Testis (tissue), 2 donors: ENCODE measurements at regions not wholly inside any gene's neighbourhood (a gene's known extent, or its start where the extent isn't known, plus 50 kb on each side); places are given as distances from the start of the nearest gene placed in this dataset.

Experiments used
- DNase-seq: peaks from one replicate; pipeline ENCODE4 v3.0.0-alpha.2; 2019
- H3K27ac ChIP-seq, 2 donors: fragments of 200-600 bp; sonication (generic); one replicate each; pipeline ENCODE4 v1.5.1; 2019
- H3K27me3 ChIP-seq: fragments of 200-600 bp; sonication (generic); one replicate; pipeline ENCODE4 v1.5.1; 2019
- H3K36me3 ChIP-seq: fragments of 200-600 bp; sonication (generic); one replicate; pipeline ENCODE4 v1.5.1; 2017; ENCODE audit warnings: low read depth; ENCODE audit errors: missing control alignments
- H3K4me1 ChIP-seq: fragments of 200-600 bp; sonication (generic); one replicate; pipeline ENCODE4 v1.5.1; 2019
- H3K4me3 ChIP-seq, 2 donors: fragments of 200-600 bp; sonication (generic); one replicate each; pipeline ENCODE4 v1.5.1; 2017 to 2019
- H3K9me3 ChIP-seq: fragments of 200-600 bp; sonication (generic); one replicate; pipeline ENCODE4 v1.5.1; 2017
- CTCF ChIP-seq, 3 experiments: fragments of 450-650 bp in 2 of 3; fragments of 200-600 bp in 1 of 3; sonication (generic) in 1 of 3; IDR thresholded peaks; one replicate each; pipeline ENCODE4 v1.5.1; 2016 to 2019; ENCODE audit warnings: antibody characterized with exemption in 3 of 3, mild to moderate bottlenecking in 2 of 3, moderate library complexity in 1 of 3
- POLR2A ChIP-seq: fragments of 450-650 bp; IDR thresholded peaks from one replicate; pipeline ENCODE4 v1.6.1; 2017; ENCODE audit warnings: antibody characterized with exemption, mild to moderate bottlenecking, moderate library complexity
- WGBS, 2 donors: methylation state at CpG; one replicate each; pipeline ENCODE4 v1.1.5; 2018; 5-methylcytosine and 5-hydroxymethylcytosine counted together
- intact Hi-C: fragments of 100-400 bp; cut with DNase I; formaldehyde crosslinking; loops from one replicate; pipeline ENCODE4 v1.15.1; 2023; ENCODE audit warnings: low total_unique reads

- no peak for DNase-seq
- no peak overlapping the region for H3K27ac ChIP-seq
- no peaks in the 10 kb centered on the region for H3K27me3 ChIP-seq
- H3K4me1 ChIP-seq, result no peaks in the 10 kb centered on the region
- intact Hi-C loops, result no loop called here
- H3K4me3 ChIP-seq, result no peak overlapping the region
- no peaks in the 10 kb centered on the region for H3K36me3 ChIP-seq
- H3K9me3 ChIP-seq, result no peaks in the 10 kb centered on the region
- TF ChIP-seq POLR2A (no peak), CTCF (IDR thresholded peaks at IDR 0.05) (no peak)
- WGBS, 2 donors, result 92 to 96% methylated on average over 3 of the region's 3 CpGs
Observed at GRCh38 chr6:14062345-14063029, 55.1 kb upstream of the CD83 start.

DNA sequence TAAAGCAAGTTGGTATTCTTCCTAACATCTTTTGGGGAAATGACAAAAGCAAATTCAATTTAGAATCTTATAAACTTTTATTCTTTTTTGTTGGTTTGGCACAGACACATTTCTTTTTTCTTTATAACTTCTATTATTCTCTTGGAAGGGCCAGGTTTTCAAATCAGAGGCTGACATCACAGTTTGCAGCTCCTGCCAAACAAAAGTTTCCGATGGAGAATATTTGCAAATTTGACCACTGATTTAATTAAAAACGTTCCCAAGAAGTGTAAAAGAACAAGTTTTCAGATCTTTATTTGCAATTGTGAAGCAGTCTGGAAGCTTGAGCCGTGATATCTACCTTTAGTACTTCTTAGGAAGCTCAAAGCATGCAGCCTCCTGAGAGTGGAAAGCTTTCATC is 53.8 kb upstream of the CD83 start:
- TF ChIP-seq CTCF (IDR thresholded peaks at IDR 0.05), result no peak
- TF ChIP-seq POLR2A, result no peak
- Histone ChIP-seq H3K36me3 (no peaks in the 10 kb centered on the region), H3K4me3 (no peak overlapping the region), H3K9me3 (no peaks in the 10 kb centered on the region), H3K27ac (no peak overlapping the region), H3K4me1 (no peaks in the 10 kb centered on the region), H3K27me3 (no peaks in the 10 kb centered on the region)
- 58 to 69% methylated on average over 3 of the region's 3 CpGs for WGBS, 2 donors
- intact Hi-C loops, result no loop called here
- no peak for DNase-seq

DNA sequence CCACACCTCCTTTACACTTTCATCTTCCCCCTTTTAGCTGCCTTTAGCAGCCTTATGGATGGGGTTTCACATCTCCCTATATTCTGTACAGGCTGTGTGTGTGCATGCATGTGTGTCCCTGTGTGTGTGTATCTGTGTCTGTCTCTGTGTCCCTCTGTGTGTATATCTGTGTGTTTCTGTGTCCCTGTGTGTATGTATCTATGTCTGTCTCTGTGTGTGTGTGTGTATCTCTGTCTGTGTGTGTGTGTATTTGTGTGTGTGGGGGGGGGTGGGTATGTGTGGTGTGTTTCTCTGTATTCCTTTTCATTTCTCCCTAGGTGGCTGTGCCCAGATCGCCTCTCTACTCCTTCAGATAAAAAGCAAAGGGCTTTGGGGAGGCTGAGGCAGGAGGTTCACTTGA is 52.2 kb upstream of the CD83 start:
- no peak overlapping the region for H3K27ac ChIP-seq
- no peaks in the 10 kb centered on the region for H3K9me3 ChIP-seq
- H3K36me3 ChIP-seq, result no peaks in the 10 kb centered on the region
- peaks cover 1% of the 10 kb centered on the region for H3K4me1 ChIP-seq
- H3K4me3 ChIP-seq, result no peak overlapping the region
- intact Hi-C loops, result no loop called here
- no peak for DNase-seq
- TF ChIP-seq POLR2A (no peak), CTCF (IDR thresholded peaks at IDR 0.05) (no peak)
- no peaks in the 10 kb centered on the region for H3K27me3 ChIP-seq
- 76 to 86% methylated on average over 1 of the region's 1 CpG for WGBS, 2 donors

GRCh38 chr6:14066782-14067406 is 50.7 kb upstream of the CD83 start:
- no peaks in the 10 kb centered on the region for H3K27me3 ChIP-seq
- peaks cover 2% of the 10 kb centered on the region for H3K4me1 ChIP-seq
- WGBS, 2 donors, result 20 to 32% methylated on average over 5 of the region's 5 CpGs
- DNase-seq, result peak; percentile 46
- no peak overlapping the region for H3K4me3 ChIP-seq
- H3K27ac ChIP-seq, result no peak overlapping the region
- no peaks in the 10 kb centered on the region for H3K9me3 ChIP-seq
- intact Hi-C loops, result no loop called here
- peak; percentile 44 to 58 (median 52) for TF ChIP-seq CTCF (IDR thresholded peaks at IDR 0.05)
- TF ChIP-seq POLR2A, result no peak
- no peaks in the 10 kb centered on the region for H3K36me3 ChIP-seq

GRCh38 chr6:14067656-14068055 is 49.9 kb upstream of the CD83 start:
- no peaks in the 10 kb centered on the region for H3K36me3 ChIP-seq
- 74 to 92% methylated on average over 2 to 3 of the region's 3 CpGs for WGBS, 2 donors
- H3K27me3 ChIP-seq, result no peaks in the 10 kb centered on the region
- TF ChIP-seq CTCF (IDR thresholded peaks at IDR 0.05), result no peak
- TF ChIP-seq POLR2A, result no peak
- peaks cover 2% of the 10 kb centered on the region for H3K4me1 ChIP-seq
- no peak for DNase-seq
- no peak overlapping the region for H3K27ac ChIP-seq
- no peaks in the 10 kb centered on the region for H3K9me3 ChIP-seq
- no peak overlapping the region for H3K4me3 ChIP-seq
- intact Hi-C loops, result no loop called here
